ENCODE measurements at regions not wholly inside any gene's neighbourhood (a gene's known extent, or its start where the extent isn't known, plus 50 kb on each side); places are given as distances from the start of the nearest gene placed in this dataset.

GRCh38 chr9:7542693-7543092 lies 256.9 kb downstream of the DMAC1 start:
- TF ChIP-seq POLR2A (IDR thresholded peaks at IDR 0.05) (no peak), CTCF (IDR thresholded peaks at IDR 0.05) (no peak)

Data from right lobe of liver (tissue), 4 donors.